Stomach (tissue), 8 donors: ENCODE measurements at regions not wholly inside any gene's neighbourhood (a gene's known extent, or its start where the extent isn't known, plus 50 kb on each side); places are given as distances from the start of the nearest gene placed in this dataset.

Experiments
- DNase-seq, 2 donors: peaks; one replicate each; pipeline versions ENCODE4 v3.0.0 to v3.0.0-alpha.2; 2013 to 2019
- H3K27ac ChIP-seq, 5 donors: fragments of 200-600 bp in 4 of 5; sonication (generic) in 4 of 5; one replicate each; pipeline ENCODE4 v1.5.1; 2013 to 2019; ENCODE audit warnings: mild to moderate bottlenecking in 1 of 5, moderate library complexity in 1 of 5
- H3K27me3 ChIP-seq, 3 donors: fragments of 200-600 bp; sonication (generic); one replicate each; pipeline ENCODE4 v1.5.1; 2017 to 2019; ENCODE audit warnings: mixed run types in 1 of 3
- H3K36me3 ChIP-seq, 4 donors: fragments of 200-600 bp; sonication (generic); 1 replicate in 3 of 4; 2 replicates in 1 of 4; pipeline ENCODE4 v1.5.1; 2016 to 2019
- H3K4me1 ChIP-seq, 4 donors: fragments of 200-600 bp; sonication (generic); one replicate each; pipeline ENCODE4 v1.5.1; 2016 to 2019
- H3K4me3 ChIP-seq, 4 donors: fragments of 200-600 bp; sonication (generic) in 3 of 4; one replicate each; pipeline ENCODE4 v1.5.1; 2016 to 2019; ENCODE audit warnings: mild to moderate bottlenecking in 1 of 4
- H3K9me3 ChIP-seq, 4 donors: fragments of 200-600 bp; sonication (generic); one replicate each; pipeline ENCODE4 v1.5.1; 2016 to 2019
- EP300 ChIP-seq: sonication (generic); formaldehyde crosslinking; IDR thresholded peaks from one replicate; pipeline ENCODE4 v1.6.1; 2017; ENCODE audit warnings: antibody characterized with exemption
- POLR2A ChIP-seq, 4 donors: fragments of 450-650 bp; IDR thresholded peaks; one replicate each; pipeline ENCODE4 v1.6.1; 2016; ENCODE audit warnings: antibody characterized with exemption in 4 of 4, control low read depth in 2 of 4, mild to moderate bottlenecking in 1 of 4, moderate library complexity in 1 of 4
- POLR2AphosphoS5 ChIP-seq, 3 donors: sonication (generic); formaldehyde crosslinking; IDR thresholded peaks; one replicate each; pipeline ENCODE4 v1.6.1; 2016; ENCODE audit warnings: antibody characterized with exemption in 3 of 3
- WGBS, 5 donors: extraction: QIAGEN DNeasy Blood & Tissue Kit in 3 of 5; methylation state at CpG; one replicate each; pipeline versions ENCODE4 v1.1.5 to v1.1.7; 2013 to 2018; 5-methylcytosine and 5-hydroxymethylcytosine counted together
- intact Hi-C: fragments of 100-400 bp; cut with DNase I; formaldehyde crosslinking; loops from one replicate; pipeline ENCODE4 v1.15.1; 2023; ENCODE audit warnings: low total_unique reads
- small RNA-seq, 4 donors: library from RNA; depleted of rRNA; stranded (forward); fragments of <200 nt; gene quantifications; one replicate each; pipeline ENCODE3, GENCODE V24; 2016
- TF ChIP-seq, protein P1 (sequence below), 7 experiments: fragments of 450-650 bp in 4 of 7; fragments of 200-600 bp in 3 of 7; sonication (generic) in 3 of 7; IDR thresholded peaks; one replicate each; pipeline ENCODE4 v1.5.1; 2016 to 2019; ENCODE audit warnings: antibody characterized with exemption in 7 of 7, control low read depth in 2 of 7, mild to moderate bottlenecking in 1 of 7
- donor health status: healthy with polysubstance abuse.
- donor health status: Bipolar disorder and iron deficiency.
- donor health status: healthy.

DNA sequence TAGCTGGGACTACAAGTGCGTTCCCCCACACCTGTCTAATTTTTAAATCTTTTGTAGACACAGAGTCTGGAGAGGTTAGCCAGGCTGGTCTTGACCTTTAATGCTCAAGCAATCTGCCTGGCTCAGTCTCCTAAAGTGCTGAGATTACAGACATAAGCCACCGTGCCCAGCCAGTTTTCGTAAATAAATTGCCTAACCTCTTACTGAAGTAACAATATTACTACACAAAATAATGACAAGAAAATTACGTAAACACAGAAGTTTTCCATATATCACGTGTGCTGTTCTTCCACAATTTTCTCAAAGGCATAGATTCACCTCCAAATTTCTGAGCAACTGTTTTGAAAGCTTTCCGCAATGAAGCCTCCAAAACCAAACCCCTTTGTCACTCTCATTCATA is 58.1 kb upstream of the PROK2 start:
- Histone ChIP-seq H3K36me3 (no peaks in the 10 kb centered on the region), H3K9me3 (no peaks in the 10 kb centered on the region), H3K27ac (peak overlapping the region in 2 of 5 donors; percentile 28 to 45), H3K4me3 (no peak overlapping the region), H3K4me1 (no peaks in the 10 kb centered on the region), H3K27me3 (peaks cover 0 to 19% (median 0%) of the 10 kb centered on the region in 3 donors)
- no peak for DNase-seq
- WGBS, 5 donors: 74 to 84% (median 81%) methylated on average over 6 of the region's 6 CpGs
- intact Hi-C loops: no loop called here
- TF ChIP-seq, protein P1, sequence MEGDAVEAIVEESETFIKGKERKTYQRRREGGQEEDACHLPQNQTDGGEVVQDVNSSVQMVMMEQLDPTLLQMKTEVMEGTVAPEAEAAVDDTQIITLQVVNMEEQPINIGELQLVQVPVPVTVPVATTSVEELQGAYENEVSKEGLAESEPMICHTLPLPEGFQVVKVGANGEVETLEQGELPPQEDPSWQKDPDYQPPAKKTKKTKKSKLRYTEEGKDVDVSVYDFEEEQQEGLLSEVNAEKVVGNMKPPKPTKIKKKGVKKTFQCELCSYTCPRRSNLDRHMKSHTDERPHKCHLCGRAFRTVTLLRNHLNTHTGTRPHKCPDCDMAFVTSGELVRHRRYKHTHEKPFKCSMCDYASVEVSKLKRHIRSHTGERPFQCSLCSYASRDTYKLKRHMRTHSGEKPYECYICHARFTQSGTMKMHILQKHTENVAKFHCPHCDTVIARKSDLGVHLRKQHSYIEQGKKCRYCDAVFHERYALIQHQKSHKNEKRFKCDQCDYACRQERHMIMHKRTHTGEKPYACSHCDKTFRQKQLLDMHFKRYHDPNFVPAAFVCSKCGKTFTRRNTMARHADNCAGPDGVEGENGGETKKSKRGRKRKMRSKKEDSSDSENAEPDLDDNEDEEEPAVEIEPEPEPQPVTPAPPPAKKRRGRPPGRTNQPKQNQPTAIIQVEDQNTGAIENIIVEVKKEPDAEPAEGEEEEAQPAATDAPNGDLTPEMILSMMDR (IDR thresholded peaks at IDR 0.05): no peak
- no peak for TF ChIP-seq POLR2AphosphoS5 (IDR thresholded peaks at IDR 0.05)
- TF ChIP-seq EP300: no peak
- TF ChIP-seq POLR2A (IDR thresholded peaks at IDR 0.05): no peak

- WGBS, 5 donors: 78 to 96% (median 93%) methylated on average over 1 of the region's 1 CpG
- Histone ChIP-seq H3K36me3 (no peaks in the 10 kb centered on the region), H3K4me3 (no peak overlapping the region), H3K9me3 (no peaks in the 10 kb centered on the region), H3K4me1 (no peaks in the 10 kb centered on the region), H3K27ac (no peak overlapping the region), H3K27me3 (no peaks in the 10 kb centered on the region)
- intact Hi-C loops: no loop called here
- TF ChIP-seq EP300 (no peak), POLR2A (IDR thresholded peaks at IDR 0.05) (no peak), POLR2AphosphoS5 (IDR thresholded peaks at IDR 0.05) (no peak)
- TF ChIP-seq, protein P1 (IDR thresholded peaks at IDR 0.05): no peak
- DNase-seq: no peak
Observed at GRCh38 chr3:71838406-71838805, 53.5 kb upstream of the PROK2 start.

Small RNA genes in the stretch of these regions (small RNA-seq; reads per million reads assigned to genes)
- gene AC104435.1 (0 reads per million in 4 donors), gene AC105265.1 (0 reads per million in 4 donors), gene RNA5SP136 (0 reads per million in 4 donors), gene RNU1-62P (0 reads per million in 4 donors), gene UBE2Q2P9 (0 reads per million in 4 donors)
